D721Med (cell line): ENCODE measurements at regions not wholly inside any gene's neighbourhood (a gene's known extent, or its start where the extent isn't known, plus 50 kb on each side); places are given as distances from the start of the nearest gene placed in this dataset.
A peak's percentile ranks its signal among the peaks of the same experiment; 100 is the strongest.

ENCODE experiments used
- DNase-seq: peaks from one replicate; pipeline ENCODE4 v3.0.0; 2011; ENCODE audit warnings: low spot score; ENCODE audit not compliant: insufficient read length
- FAIRE-seq: peaks from 2 replicates; lab custom pipeline; 2011; peaks lifted over from hg19 to GRCh38; lab: Jason Lieb, UNC
- TF ChIP-seq, protein P1 (sequence below): IDR thresholded peaks from 2 replicates; pipeline ENCODE4 v1.5.1; 2012; ENCODE audit warnings: mild to moderate bottlenecking, control low read depth; ENCODE audit not compliant: insufficient read depth; ENCODE audit errors: missing control alignments

- DNase-seq = no peak
- TF ChIP-seq, protein P1, sequence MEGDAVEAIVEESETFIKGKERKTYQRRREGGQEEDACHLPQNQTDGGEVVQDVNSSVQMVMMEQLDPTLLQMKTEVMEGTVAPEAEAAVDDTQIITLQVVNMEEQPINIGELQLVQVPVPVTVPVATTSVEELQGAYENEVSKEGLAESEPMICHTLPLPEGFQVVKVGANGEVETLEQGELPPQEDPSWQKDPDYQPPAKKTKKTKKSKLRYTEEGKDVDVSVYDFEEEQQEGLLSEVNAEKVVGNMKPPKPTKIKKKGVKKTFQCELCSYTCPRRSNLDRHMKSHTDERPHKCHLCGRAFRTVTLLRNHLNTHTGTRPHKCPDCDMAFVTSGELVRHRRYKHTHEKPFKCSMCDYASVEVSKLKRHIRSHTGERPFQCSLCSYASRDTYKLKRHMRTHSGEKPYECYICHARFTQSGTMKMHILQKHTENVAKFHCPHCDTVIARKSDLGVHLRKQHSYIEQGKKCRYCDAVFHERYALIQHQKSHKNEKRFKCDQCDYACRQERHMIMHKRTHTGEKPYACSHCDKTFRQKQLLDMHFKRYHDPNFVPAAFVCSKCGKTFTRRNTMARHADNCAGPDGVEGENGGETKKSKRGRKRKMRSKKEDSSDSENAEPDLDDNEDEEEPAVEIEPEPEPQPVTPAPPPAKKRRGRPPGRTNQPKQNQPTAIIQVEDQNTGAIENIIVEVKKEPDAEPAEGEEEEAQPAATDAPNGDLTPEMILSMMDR = no peak
- FAIRE-seq = no peak
Observed at GRCh38 chr1:239322369-239322768, 64.0 kb upstream of the CHRM3 start.

DNA sequence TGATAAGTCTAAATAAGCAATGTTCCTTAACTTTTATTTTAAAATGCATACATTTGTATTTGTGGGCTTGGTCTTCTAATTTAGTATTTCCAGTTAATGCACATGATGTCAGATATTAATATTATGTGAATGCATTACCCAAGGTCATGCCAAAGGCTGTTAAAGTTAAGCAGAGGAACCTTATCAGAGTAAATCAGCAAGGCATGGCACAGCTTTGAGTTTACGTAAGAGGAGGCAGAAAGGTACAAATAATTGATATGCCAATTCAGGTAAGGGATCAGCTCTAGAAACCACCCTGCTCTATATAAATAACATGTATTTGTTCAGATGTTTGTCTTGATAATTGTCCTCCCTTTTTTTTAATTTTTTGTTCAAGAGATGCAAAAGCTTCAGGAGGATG, 64.5 kb upstream of the CHRM3 start:
- DNase-seq = no peak
- TF ChIP-seq, protein P1 = no peak
- no peak for FAIRE-seq

- FAIRE-seq = no peak
- no peak for DNase-seq
Observed at GRCh38 chr1:239317948-239318347, 68.4 kb upstream of the CHRM3 start.

DNA sequence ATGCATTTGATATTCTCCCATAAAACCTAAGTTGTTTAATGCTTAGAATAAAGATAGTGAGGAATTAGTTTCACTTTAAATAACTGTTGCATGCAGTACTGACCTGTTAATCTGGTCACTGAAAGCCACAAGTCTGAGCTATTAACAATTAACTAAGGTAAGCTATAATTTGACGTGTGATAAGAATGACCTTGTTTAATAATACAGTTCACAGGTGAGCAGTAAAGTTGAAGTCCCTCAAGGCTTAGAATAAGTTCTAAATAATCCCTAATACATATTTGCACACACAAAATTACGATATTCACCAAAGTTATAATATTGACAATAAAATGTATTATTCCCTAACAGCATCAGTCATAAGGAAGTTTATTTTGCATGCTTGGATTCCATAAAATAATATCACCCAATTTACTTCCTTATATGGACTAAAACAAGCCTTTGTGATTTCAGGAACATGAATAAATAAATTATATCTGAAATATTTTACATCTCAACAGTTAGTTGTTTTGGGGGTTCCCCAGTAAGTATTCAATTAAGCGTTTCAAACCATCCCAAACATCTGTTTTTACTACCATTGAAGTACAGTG, 70.6 kb upstream of the CHRM3 start:
- TF ChIP-seq, protein P1 = no peak
- DNase-seq (no peak), FAIRE-seq (peak; percentile 60)

More at GRCh38 chr1:239317948-239318347, 68.4 kb upstream of the CHRM3 start:
- TF ChIP-seq, protein P1 = no peak

GRCh38 chr1:239311331-239311730, 75.0 kb upstream of the CHRM3 start:
- TF ChIP-seq, protein P1 = no peak
- no peak for FAIRE-seq
- DNase-seq = no peak

- FAIRE-seq = no peak
- TF ChIP-seq, protein P1 = peak; percentile 24
- no peak for DNase-seq
Observed at GRCh38 chr1:239308701-239309333, 77.6 kb upstream of the CHRM3 start.

GRCh38 chr1:239307886-239308285, 78.5 kb upstream of the CHRM3 start:
- FAIRE-seq (no peak), DNase-seq (no peak)
- TF ChIP-seq, protein P1 = no peak
